Stimulated activated CD4-positive, alpha-beta T cell treated with anti-CD3 and anti-CD28 coated beads, Interleukin-12 subunit alpha, Interleukin-12 subunit beta, amount 100 ng/mL, for 24 hours (primary cell): ENCODE measurements at regions not wholly inside any gene's neighbourhood (a gene's known extent, or its start where the extent isn't known, plus 50 kb on each side); places are given as distances from the start of the nearest gene placed in this dataset.
"Not testable (repeated sequence)": the region's sequence is repeated elsewhere in the genome, so short reads cannot be mapped to it uniquely, and the experiment has no call there.

Experiments
- DNase-seq, 2 experiments: peaks; one replicate each; pipeline ENCODE4 v3.0.0-alpha.2; 2020; ENCODE audit warnings: low read depth in 2 of 2

- DNase-seq, result no peak
Observed at GRCh38 chr18:67010919-67011318, 407.0 kb upstream of the CDH19 start.

GRCh38 chr18:67007999-67008398, 404.1 kb upstream of the CDH19 start:
- no peak for DNase-seq

DNA sequence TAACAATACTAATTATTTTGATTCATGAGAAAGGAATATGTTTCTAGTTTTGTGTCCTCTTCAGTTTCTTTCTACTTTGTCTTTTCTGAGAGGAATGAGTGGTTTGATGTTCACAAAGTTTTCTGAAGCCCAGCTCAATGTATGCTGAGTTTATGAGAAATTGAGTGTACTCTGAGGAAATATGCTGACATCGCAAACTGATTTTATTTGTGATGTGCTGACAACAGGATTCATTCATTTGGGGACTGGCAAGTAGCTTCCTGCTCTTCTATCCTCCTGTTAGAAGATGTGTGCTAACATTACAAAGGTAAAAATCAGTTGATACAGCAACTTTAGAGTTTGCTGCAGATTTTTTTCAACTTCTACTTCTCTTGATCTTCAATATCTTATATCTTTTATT, 403.2 kb upstream of the CDH19 start:
- no peak for DNase-seq

GRCh38 chr18:67001052-67001451, 397.2 kb upstream of the CDH19 start:
- DNase-seq, result no peak

- DNase-seq, result no peak
Observed at GRCh38 chr18:66999003-66999402, 395.1 kb upstream of the CDH19 start.

- DNase-seq, result no peak
Observed at GRCh38 chr18:66995270-66995669, 391.4 kb upstream of the CDH19 start.

GRCh38 chr18:66994790-66995189, 390.9 kb upstream of the CDH19 start:
- DNase-seq, result no peak

GRCh38 chr18:66993492-66993891, 389.6 kb upstream of the CDH19 start:
- no peak for DNase-seq

DNA sequence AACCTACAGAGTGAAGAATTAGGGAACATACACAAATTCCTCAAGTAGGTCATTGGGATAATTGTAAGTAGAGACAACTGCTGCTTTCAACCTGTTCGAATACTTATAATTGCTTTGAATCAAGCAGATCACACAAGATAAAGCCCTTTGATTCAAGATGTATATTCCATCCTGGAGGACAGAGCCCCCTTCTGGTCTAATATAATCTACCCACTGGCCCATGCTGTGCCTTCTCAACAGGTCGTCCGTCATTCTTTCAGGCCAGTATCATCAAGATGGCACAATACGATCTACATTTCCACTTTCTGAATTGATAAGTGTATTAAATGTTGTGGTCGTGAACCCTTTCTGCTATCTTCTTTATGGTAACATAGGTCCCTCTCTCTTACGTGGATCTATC, 387.0 kb upstream of the CDH19 start:
- DNase-seq, result no peak

DNA sequence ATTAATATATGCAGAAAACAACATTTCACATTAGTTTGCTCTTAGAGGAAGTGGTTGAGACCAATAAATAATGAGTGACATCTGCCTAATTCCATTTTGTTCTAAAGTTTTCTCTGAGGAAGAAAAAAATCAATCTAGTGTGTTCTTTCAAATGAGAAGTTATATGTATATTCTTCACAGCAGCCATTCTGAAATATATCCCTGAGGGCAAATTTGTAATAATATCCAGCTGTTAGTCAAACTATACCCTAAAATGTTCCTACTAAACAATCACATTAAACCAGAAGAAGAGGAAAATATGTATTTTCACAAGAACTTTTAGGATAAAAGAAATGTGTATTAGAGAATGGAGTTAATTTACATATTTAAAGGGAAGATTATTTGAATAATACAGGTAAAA, 375.1 kb upstream of the CDH19 start:
- no peak for DNase-seq

DNA sequence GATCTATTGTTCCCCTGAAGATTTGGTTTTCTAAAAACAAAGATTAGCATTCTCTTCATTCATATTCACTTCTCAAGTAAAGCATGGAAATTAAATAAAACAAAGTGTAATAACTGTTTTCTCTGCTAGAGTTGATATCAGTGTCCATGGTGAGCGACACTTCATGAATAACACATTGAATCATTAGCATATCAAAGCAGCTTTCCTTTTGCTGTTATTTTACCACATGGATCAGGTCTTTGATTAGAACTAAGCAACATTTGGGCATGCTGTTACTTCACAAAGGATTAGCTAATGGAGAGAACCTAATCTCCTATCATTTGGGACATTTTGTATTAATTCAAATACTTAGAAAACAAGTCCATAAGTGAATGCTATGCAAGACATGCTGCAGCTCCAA, 368.8 kb upstream of the CDH19 start:
- DNase-seq, result no peak

DNA sequence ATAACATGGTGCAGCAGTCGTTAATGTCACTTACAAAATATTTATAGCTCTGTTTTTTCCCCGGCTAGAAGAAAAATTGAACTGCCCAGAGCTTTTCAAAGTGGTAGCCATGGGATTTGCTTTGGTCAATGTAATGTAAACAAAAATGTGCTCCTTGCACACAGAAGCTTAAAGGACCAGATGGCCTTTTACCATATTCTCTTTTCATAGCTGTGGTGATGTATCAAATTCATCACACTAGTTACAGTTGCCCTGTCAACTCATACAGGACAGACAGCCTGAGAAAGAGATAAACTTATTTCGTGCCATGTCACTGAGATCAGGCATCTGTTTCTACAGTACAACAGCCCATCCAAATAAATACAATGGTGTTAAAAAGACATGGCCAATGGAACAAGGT, 368.1 kb upstream of the CDH19 start:
- DNase-seq, result no peak

GRCh38 chr18:66966171-66966570, 362.3 kb upstream of the CDH19 start:
- no peak for DNase-seq

DNA sequence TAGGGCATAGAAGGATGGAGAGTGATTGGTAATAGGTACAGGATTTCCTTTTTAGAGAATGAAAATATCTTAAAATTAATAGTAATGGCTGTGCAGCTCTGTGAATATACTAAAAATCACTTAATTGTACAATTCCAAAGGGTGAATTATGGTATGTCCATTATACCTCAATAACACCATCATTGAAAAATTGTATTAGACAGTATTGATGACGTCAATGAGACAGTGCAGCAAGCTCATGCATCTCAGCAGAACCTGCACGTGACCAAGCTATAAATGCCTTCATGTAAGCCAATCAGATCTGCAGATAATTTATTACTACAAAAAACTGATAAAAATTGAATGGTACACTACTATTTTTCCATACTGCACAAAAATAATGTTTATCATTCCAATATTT, 354.4 kb upstream of the CDH19 start:
- no peak for DNase-seq

GRCh38 chr18:66951750-66952149, 347.9 kb upstream of the CDH19 start:
- DNase-seq, result no peak

DNA sequence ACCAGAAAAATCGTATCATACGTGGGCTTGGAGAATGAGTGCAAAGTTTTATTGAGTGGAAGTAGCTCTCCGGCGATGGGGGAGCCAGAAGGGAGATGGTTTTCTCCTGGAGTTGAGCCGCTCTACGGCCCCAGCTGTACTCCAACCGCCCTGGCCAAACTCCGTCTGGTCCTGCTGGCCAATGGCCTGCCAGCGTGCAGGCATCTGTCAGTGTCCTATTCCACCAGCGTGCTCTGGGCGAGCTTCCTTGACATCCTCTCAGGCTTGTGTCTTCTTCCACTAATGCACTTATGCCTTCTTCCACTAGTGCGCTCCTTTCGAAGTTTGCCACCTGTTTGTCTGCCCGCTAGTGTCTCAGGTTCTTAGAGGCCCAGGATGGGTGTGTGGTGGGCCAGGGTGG, 345.5 kb upstream of the CDH19 start:
- DNase-seq, result no peak

DNA sequence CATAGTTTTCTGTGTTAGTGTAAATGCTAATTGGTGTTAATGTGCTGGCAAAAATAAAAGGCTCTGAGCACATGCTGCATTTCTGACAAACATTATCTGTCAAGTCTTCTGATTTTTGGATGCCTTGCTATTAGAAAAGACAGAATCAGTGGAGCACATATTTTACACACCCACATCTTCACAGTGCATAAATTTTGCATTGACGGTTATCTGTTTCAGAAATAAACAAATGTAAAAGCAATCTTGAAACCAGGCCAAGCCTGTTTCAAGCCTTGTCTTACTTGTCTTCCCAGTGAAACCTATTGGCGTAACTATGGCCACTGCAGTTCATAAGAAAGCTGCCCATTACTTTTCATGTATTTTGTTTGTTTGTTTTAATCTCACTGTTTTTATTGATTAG, 333.7 kb upstream of the CDH19 start:
- DNase-seq, result no peak

DNA sequence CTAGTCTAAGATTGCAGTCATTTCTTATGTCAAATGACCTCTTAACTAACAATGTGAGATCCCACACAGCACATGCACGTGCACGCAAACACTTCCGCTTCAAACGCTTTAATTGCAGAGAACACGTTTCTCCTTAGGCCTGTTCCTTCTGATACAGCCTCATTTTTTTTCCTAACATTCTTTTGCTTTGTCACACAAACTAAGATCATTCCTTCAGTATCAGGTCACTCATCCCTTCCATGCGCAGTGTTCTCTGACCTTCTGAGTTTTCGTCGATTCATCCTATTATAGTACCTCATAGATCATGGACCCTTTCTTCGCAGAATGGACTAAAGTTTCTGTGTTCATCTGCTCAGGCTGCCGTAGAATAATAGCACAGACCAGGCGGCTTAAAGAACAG, 327.1 kb upstream of the CDH19 start:
- no peak for DNase-seq

GRCh38 chr18:66916834-66917233, 312.9 kb upstream of the CDH19 start:
- no peak for DNase-seq

- no peak for DNase-seq
Observed at GRCh38 chr18:66900837-66901236, 296.9 kb upstream of the CDH19 start.

DNA sequence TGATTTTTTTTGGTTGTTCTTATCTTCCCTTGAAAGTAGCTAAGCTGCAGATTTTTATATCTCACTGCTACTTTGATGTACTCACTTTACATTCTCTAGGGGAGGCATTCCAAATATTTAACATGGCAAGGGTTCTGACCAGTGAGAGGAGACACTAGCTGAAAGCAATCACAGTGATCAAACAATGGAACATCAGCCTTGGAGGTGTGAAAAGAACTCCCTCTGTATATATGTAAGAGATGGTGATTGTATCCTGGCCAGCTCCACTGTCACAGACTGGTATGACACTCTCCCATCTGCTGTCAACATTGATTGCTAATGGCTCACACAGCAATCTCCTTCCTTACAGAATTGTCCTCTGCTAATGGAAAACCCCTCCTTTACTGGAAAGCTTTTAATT, 291.7 kb upstream of the CDH19 start:
- DNase-seq, result no peak

DNA sequence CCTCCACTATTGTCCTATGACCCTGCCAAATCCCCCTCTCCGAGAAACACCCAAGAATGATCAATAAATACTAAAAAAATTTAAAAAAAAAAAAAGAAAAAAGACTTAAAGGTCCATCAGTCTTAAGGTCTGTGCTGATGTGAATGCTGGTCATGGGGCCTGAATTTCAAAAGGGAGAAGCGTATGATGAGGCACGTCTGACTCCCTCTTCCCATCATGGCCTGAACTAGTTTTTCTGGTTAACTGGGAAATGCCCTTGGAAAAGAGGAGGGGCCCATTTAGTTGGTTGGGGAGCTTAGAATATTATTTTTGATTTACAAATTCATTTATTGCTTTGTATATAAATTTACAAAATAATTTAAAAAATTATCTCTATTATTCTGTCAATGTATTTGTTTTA, 291.0 kb upstream of the CDH19 start:
- no peak for DNase-seq

DNA sequence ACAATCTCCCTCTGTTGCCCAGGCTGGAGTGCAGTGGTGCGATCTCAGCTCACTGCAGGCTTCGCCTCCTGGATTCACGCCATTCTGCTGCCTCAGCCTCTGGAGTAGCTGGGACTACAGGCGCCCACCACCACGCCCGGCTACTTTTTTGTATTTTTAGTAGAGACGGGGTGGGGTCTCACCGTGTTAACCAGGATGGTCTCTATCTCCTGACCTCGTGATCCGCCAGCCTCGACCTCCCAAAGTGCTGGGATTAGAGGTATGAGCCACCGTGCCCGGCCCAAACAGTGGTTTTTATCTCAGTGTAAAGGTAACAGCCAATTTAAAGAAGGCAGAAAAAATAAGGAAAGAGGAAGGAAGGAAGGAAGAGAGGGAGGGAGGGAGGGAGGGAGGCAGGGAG, 288.5 kb upstream of the CDH19 start:
- not testable (repeated sequence) for DNase-seq

DNA sequence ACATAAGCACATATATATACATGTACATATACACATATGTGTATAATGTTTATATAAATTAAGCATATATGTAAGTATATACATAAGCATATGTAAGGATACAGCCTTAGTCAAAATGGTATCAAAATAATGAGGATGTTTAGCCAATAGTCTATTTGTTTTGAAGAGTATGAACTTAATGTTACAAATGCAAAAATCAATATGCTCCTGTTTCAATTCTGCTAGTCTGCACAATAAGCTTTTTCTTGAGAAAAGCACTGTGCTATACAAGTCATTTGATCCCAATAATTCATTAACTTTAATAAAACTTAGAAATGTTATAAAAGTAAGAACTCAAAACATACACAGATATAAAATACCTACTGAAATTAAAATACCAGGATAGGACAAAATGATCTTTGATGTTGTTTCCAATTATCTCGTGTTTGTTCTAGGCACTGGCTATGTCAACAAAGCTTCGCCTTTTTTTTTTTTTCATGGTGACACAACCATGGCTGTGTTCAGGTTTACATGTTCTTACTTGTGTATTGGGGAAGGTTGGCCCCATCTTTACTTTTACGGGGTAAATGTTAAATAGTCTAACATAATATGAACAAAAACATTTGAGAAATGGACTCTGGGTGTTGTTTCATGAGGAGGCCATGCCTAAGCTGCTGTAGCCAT, 271.1 kb upstream of the CDH19 start:
- DNase-seq, result no peak

GRCh38 chr18:66874375-66874774, 270.5 kb upstream of the CDH19 start:
- no peak for DNase-seq
